HepG2 (cell line): ENCODE measurements at regions not wholly inside any gene's neighbourhood (a gene's known extent, or its start where the extent isn't known, plus 50 kb on each side); places are given as distances from the start of the nearest gene placed in this dataset.

Experiments
- ATAC-seq: fragments of 200-7000 bp; cut with Tn5 transposase; 3 replicates; pipeline ENCODE4 v1.9.1; 2020; ENCODE audit warnings: mild to moderate bottlenecking, moderate library complexity
- BruUV-seq: library from RNA; stranded (reverse); fragments of 400-500 nt; replicated peaks from 2 replicates; lab custom pipeline; 2021; lab: Mats Ljungman, UMichigan
- CTCF ChIA-PET: fragments of 300-600 bp; formaldehyde crosslinking; extraction: SDS; loops from one replicate; lab custom pipeline; 2021; ENCODE audit warnings: low total read pairs, inconsistent platforms, low intra/inter-chr PET ratio; lab: Yijun Ruan, JAX
- POLR2A ChIA-PET: fragments of 350-600 bp; sonication (Branson Sonifier 250); formaldehyde crosslinking; loops from one replicate; lab custom pipeline; 2020; ENCODE audit warnings: antibody characterized with exemption, inconsistent platforms; lab: Yijun Ruan, JAX
- DNase-seq: peaks from one replicate; pipeline ENCODE4 v3.0.0-alpha.2; 2015; ENCODE audit warnings: low spot score
- FAIRE-seq: peaks from 3 replicates; lab custom pipeline; 2011; peaks lifted over from hg19 to GRCh38; lab: Jason Lieb, UNC
- H2AFZ ChIP-seq: one replicate; pipeline ENCODE4 v1.6.1; 2011; ENCODE audit warnings: low read length, inconsistent platforms
- H3K27ac ChIP-seq: fragments of 300-600 bp; 3 replicates; pipeline ENCODE4 v1.8.0; 2011; ENCODE audit warnings: mixed run types, mild to moderate bottlenecking, mixed read lengths, low read length, inconsistent platforms; ENCODE audit not compliant: insufficient read depth; ENCODE audit errors: extremely low read length
- H3K27me3 ChIP-seq, 2 experiments: fragments of 200-600 bp in 1 of 2; 2 replicates in 1 of 2; 3 replicates in 1 of 2; pipeline versions ENCODE4 v1.6.0 to v1.8.0; 2011; ENCODE audit warnings: low read length in 2 of 2, mild to moderate bottlenecking in 2 of 2, moderate library complexity in 2 of 2, inconsistent platforms in 1 of 2; ENCODE audit not compliant: insufficient read depth in 2 of 2, control insufficient read depth in 1 of 2
- H3K36me3 ChIP-seq, 2 experiments: fragments of 200-600 bp in 1 of 2; replicated peaks in 1 of 2; 2 replicates in 1 of 2; 3 replicates in 1 of 2; pipeline versions ENCODE4 v1.5.1 to v1.8.0; 2011; ENCODE audit warnings: low read length in 2 of 2, inconsistent platforms in 1 of 2; ENCODE audit not compliant: insufficient read depth in 2 of 2, control insufficient read depth in 1 of 2
- H3K4me1 ChIP-seq: 2 replicates; pipeline ENCODE4 v1.5.1; 2012; ENCODE audit warnings: low read length, inconsistent platforms; ENCODE audit not compliant: insufficient read depth
- H3K4me2 ChIP-seq: 2 replicates; pipeline ENCODE4 v1.6.0; 2011; ENCODE audit warnings: low read depth, low read length, inconsistent platforms
- H3K4me3 ChIP-seq, 3 experiments: fragments of 200-600 bp in 1 of 3; sonication (generic), shearing (Covaris generic) in 1 of 3; replicated peaks in 1 of 3; 2 replicates each; pipeline ENCODE4 v1.5.1; 2011 to 2016; ENCODE audit warnings: low read length in 3 of 3, inconsistent platforms in 2 of 3, low read depth in 2 of 3, mild to moderate bottlenecking in 2 of 3, control low read depth in 1 of 3, mixed read lengths in 1 of 3; ENCODE audit not compliant: insufficient read depth in 1 of 3
- H3K79me2 ChIP-seq: one replicate; pipeline ENCODE4 v1.6.1; 2011; ENCODE audit warnings: low read length, inconsistent platforms; ENCODE audit not compliant: insufficient read depth
- H3K9ac ChIP-seq: 2 replicates; pipeline ENCODE4 v1.6.0; 2011; ENCODE audit warnings: mild to moderate bottlenecking, low read depth, low read length, inconsistent platforms; ENCODE audit not compliant: insufficient read depth
- H3K9me3 ChIP-seq: 2 replicates; pipeline ENCODE4 v1.5.1; 2012; ENCODE audit warnings: mild to moderate bottlenecking, low read length
- H4K20me1 ChIP-seq: 2 replicates; pipeline ENCODE4 v1.6.0; 2011; ENCODE audit warnings: inconsistent platforms, mild to moderate bottlenecking, low read length, moderate library complexity; ENCODE audit not compliant: insufficient read depth
- ADNP ChIP-seq: sonication (generic); formaldehyde crosslinking; IDR thresholded peaks from 2 replicates; pipeline ENCODE4 v1.4.0; 2020; ENCODE audit warnings: missing genetic modification reagents
- CHD4 ChIP-seq: fragments of 200-600 bp; sonication (generic); IDR thresholded peaks from 2 replicates; pipeline ENCODE4 v1.7.0; 2017; ENCODE audit warnings: mild to moderate bottlenecking, low read length, borderline replicate concordance
- CREB1 ChIP-seq, 2 experiments: fragments of 450-650 bp in 1 of 2; IDR thresholded peaks; 2 replicates each; pipeline ENCODE4 v1.6.1; 2016 to 2017; ENCODE audit warnings: control low read depth in 1 of 2, mild to moderate bottlenecking in 1 of 2, missing compliant biosample characterization in 1 of 2, missing genetic modification characterization in 1 of 2
- FOXM1 ChIP-seq: sonication (generic); formaldehyde crosslinking; IDR thresholded peaks from 2 replicates; pipeline ENCODE4 v1.5.0; 2020; ENCODE audit warnings: missing genetic modification reagents
- JARID2 ChIP-seq: sonication (generic); formaldehyde crosslinking; IDR thresholded peaks from 2 replicates; pipeline ENCODE4 v1.8.1; 2023; ENCODE audit warnings: missing genetic modification reagents, inconsistent platforms; ENCODE audit not compliant: insufficient replicate concordance
- KAT2B ChIP-seq: fragments of 150-350 bp; IDR thresholded peaks from 2 replicates; pipeline ENCODE4 v1.6.1; 2014; ENCODE audit warnings: low read depth, low read length, borderline replicate concordance
- MAFK ChIP-seq, 2 experiments: IDR thresholded peaks in 1 of 2; conservative IDR thresholded peaks in 1 of 2; 2 replicates each; pipeline ENCODE4 v1.6.1; 2011; ENCODE audit warnings: improper control_type of control experiment in 2 of 2, low read length in 2 of 2
- MATR3 ChIP-seq: sonication (generic); formaldehyde crosslinking; IDR thresholded peaks from 2 replicates; pipeline ENCODE4 v1.4.0; 2020; ENCODE audit warnings: missing genetic modification reagents
- ZBTB3 ChIP-seq: sonication (generic); formaldehyde crosslinking; IDR thresholded peaks from 2 replicates; pipeline ENCODE4 v1.4.0; 2020; ENCODE audit warnings: low read depth, mild to moderate bottlenecking, moderate library complexity, missing genetic modification reagents, borderline replicate concordance
- ZKSCAN1 ChIP-seq: fragments of 150-350 bp; IDR thresholded peaks from 2 replicates; pipeline ENCODE4 v1.6.1; 2014; ENCODE audit warnings: low read length
- WGBS: methylation state at CpG from one replicate; pipeline ENCODE4 v1.1.6; 2017; ENCODE audit warnings: low lambda C conversion rate; 5-methylcytosine and 5-hydroxymethylcytosine counted together
- in situ Hi-C: cut with HindIII; loops from 2 replicates; pipeline ENCODE4 v1.10.0; 2017; ENCODE audit warnings: low pct_unique_long_range_greater_than_20kb; ENCODE audit not compliant: extremely low pct_ligation_motif_present
- intact Hi-C: fragments of 100-400 bp; cut with micrococcal nuclease; formaldehyde crosslinking; loops from one replicate; pipeline ENCODE4 v1.10.0; 2022; ENCODE audit not compliant: unreplicated experiment
- TF ChIP-seq, protein P1 (sequence below): sonication (generic); formaldehyde crosslinking; IDR thresholded peaks from 2 replicates; pipeline ENCODE4 v1.4.0; 2020; ENCODE audit warnings: missing genetic modification reagents, borderline replicate concordance
- TF ChIP-seq, protein P2 (sequence below): sonication (generic); formaldehyde crosslinking; IDR thresholded peaks from 2 replicates; pipeline ENCODE4 v1.8.0; 2023; ENCODE audit warnings: mild to moderate bottlenecking, missing genetic modification reagents

DNA sequence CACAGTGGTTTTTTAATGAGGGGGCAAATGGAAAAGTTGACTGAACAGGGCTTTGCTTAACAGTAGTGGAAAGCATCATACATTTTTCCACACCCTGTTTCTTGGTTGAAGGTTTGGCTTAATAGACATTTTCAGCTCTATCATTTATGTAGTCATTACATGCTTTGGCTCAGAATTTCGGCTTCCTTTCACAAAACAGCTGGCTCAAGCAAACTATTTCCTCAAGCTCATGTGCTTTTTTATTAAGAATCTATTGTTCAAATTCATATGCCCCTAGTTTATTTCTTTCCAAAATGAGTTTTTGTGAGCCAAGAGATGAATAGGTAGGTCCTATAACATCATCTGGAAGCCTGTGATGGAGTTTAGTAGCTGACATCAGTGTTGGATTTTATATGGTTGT lies 113.8 kb downstream of the SLITRK6 start:
- CTCF ChIA-PET: no interaction called here
- BruUV-seq: no TSS peak
- FAIRE-seq: no peak

DNA sequence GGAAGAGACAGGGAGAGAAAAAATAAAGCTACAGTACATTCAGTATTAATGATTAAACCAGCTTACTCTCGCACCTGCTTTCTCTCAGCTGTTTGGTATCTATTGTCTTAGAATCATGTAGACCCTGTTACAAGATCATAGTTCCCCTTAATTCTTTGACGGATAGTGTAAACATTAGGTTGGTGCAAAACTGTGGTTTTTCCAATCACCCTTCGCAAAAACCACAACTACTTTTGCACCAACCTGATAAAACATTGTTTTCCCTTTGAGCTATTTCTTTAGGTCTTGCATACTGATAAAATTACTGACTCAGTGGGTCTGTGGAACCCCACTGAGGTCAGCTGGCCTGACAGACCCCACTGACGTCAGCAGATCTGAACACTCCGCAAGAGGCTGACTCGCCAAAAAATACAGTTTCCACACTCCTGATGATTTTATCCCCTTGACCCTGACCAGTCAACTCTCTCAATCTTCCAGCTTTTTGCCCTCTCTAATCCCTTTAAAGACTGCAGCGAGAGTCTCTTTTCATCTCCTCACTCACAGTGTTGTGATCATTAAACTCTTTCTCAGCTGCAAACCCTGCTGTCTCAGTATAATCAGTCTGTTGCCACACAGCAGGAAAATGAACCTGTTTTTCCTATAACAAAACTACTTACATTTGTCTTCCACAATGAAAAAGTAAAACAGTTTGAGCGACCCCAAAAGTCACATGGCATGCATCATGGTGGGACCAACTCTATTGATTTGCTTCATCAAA lies 123.9 kb downstream of the SLITRK6 start:
- Histone ChIP-seq H3K27me3 (no peaks in the 10 kb centered on the region), H3K36me3 (no peaks in the 10 kb centered on the region), H3K9ac (no peak overlapping the region), H2AFZ (no peak overlapping the region), H4K20me1 (no peaks in the 10 kb centered on the region), H3K27ac (no peak overlapping the region), H3K4me2 (no peak overlapping the region), H3K4me1 (no peaks in the 10 kb centered on the region), H3K9me3 (peaks cover 27% of the 10 kb centered on the region), H3K79me2 (no peaks in the 10 kb centered on the region), H3K4me3 (no peak overlapping the region)
- ChIA-PET POLR2A (no interaction called here), CTCF (no interaction called here)
- DNase-seq: no peak
- BruUV-seq: no TSS peak
- no peak for ATAC-seq
- intact Hi-C loops: no loop called here
- no peak for FAIRE-seq
- in situ Hi-C loops: no loop called here
- WGBS: 13% methylated on average over 8 of the region's 8 CpGs
- TF ChIP-seq ADNP (CRISPR knock-in tag) (no peak), MAFK (conservative IDR thresholded peaks at IDR 0.05 in 1 of 2, IDR thresholded peaks at IDR 0.05 in 1 of 2; ENCODE audit: low read length in 2 of 2) (peak in 1 of 2 experiments; percentile 16; a peak in 1 of 4 replicates), ZKSCAN1 (no peak), KAT2B (no peak), ZBTB3 (no peak), CHD4 (no peak), CREB1 (IDR thresholded peaks at IDR 0.05) (peak; percentile 51; the same call in 1 of the 2 replicates), CREB1 (CRISPR knock-in tag; IDR thresholded peaks at IDR 0.05) (no peak), MATR3 (CRISPR knock-in tag) (no peak)
- TF ChIP-seq, protein P1, sequence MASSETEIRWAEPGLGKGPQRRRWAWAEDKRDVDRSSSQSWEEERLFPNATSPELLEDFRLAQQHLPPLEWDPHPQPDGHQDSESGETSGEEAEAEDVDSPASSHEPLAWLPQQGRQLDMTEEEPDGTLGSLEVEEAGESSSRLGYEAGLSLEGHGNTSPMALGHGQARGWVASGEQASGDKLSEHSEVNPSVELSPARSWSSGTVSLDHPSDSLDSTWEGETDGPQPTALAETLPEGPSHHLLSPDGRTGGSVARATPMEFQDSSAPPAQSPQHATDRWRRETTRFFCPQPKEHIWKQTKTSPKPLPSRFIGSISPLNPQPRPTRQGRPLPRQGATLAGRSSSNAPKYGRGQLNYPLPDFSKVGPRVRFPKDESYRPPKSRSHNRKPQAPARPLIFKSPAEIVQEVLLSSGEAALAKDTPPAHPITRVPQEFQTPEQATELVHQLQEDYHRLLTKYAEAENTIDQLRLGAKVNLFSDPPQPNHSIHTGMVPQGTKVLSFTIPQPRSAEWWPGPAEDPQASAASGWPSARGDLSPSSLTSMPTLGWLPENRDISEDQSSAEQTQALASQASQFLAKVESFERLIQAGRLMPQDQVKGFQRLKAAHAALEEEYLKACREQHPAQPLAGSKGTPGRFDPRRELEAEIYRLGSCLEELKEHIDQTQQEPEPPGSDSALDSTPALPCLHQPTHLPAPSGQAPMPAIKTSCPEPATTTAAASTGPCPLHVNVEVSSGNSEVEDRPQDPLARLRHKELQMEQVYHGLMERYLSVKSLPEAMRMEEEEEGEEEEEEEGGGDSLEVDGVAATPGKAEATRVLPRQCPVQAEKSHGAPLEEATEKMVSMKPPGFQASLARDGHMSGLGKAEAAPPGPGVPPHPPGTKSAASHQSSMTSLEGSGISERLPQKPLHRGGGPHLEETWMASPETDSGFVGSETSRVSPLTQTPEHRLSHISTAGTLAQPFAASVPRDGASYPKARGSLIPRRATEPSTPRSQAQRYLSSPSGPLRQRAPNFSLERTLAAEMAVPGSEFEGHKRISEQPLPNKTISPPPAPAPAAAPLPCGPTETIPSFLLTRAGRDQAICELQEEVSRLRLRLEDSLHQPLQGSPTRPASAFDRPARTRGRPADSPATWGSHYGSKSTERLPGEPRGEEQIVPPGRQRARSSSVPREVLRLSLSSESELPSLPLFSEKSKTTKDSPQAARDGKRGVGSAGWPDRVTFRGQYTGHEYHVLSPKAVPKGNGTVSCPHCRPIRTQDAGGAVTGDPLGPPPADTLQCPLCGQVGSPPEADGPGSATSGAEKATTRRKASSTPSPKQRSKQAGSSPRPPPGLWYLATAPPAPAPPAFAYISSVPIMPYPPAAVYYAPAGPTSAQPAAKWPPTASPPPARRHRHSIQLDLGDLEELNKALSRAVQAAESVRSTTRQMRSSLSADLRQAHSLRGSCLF (CRISPR knock-in tag): no peak

More for the DNA sequence above, 113.8 kb downstream of the SLITRK6 start:
- no peaks in the 10 kb centered on the region for H3K4me1 ChIP-seq
- intact Hi-C loops: no loop called here
- no peak for ATAC-seq
- TF ChIP-seq FOXM1 (CRISPR knock-in tag) (no peak), JARID2 (CRISPR knock-in tag) (no peak)
- TF ChIP-seq, protein P2, sequence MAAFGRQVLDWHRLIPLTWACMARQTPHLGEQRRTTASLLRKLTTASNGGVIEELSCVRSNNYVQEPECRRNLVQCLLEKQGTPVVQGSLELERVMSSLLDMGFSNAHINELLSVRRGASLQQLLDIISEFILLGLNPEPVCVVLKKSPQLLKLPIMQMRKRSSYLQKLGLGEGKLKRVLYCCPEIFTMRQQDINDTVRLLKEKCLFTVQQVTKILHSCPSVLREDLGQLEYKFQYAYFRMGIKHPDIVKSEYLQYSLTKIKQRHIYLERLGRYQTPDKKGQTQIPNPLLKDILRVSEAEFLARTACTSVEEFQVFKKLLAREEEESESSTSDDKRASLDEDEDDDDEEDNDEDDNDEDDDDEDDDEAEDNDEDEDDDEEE (CRISPR knock-in tag): no peak
- H3K9me3 ChIP-seq: no peaks in the 10 kb centered on the region
- WGBS: 0% methylated on average over 1 of the region's 1 CpG
- no peaks in the 10 kb centered on the region for H3K27me3 ChIP-seq
- H3K4me2 ChIP-seq: no peak overlapping the region
- no peaks in the 10 kb centered on the region for H3K79me2 ChIP-seq
- H3K27ac ChIP-seq: no peak overlapping the region
- in situ Hi-C loops: no loop called here
- H3K4me3 ChIP-seq: no peak overlapping the region
- no peaks in the 10 kb centered on the region for H4K20me1 ChIP-seq
- DNase-seq: no peak
- no peak overlapping the region for H2AFZ ChIP-seq
- POLR2A ChIA-PET: no interaction called here
- H3K9ac ChIP-seq: no peak overlapping the region
- no peaks in the 10 kb centered on the region for H3K36me3 ChIP-seq
